Esophagus muscularis mucosa (tissue), 3 donors: ENCODE measurements at regions not wholly inside any gene's neighbourhood (a gene's known extent, or its start where the extent isn't known, plus 50 kb on each side); places are given as distances from the start of the nearest gene placed in this dataset.

Source experiments
- POLR2A ChIP-seq: fragments of 450-650 bp; IDR thresholded peaks from one replicate; pipeline ENCODE4 v1.6.1; 2017; ENCODE audit warnings: antibody characterized with exemption, moderate library complexity, mild to moderate bottlenecking, low read depth
- TF ChIP-seq, protein P1 (sequence below), 3 experiments: fragments of 200-600 bp in 2 of 3; fragments of 450-650 bp in 1 of 3; sonication (generic) in 2 of 3; IDR thresholded peaks; one replicate each; pipeline ENCODE4 v1.5.1; 2017 to 2019; ENCODE audit warnings: antibody characterized with exemption in 3 of 3, mild to moderate bottlenecking in 2 of 3, moderate library complexity in 1 of 3

DNA sequence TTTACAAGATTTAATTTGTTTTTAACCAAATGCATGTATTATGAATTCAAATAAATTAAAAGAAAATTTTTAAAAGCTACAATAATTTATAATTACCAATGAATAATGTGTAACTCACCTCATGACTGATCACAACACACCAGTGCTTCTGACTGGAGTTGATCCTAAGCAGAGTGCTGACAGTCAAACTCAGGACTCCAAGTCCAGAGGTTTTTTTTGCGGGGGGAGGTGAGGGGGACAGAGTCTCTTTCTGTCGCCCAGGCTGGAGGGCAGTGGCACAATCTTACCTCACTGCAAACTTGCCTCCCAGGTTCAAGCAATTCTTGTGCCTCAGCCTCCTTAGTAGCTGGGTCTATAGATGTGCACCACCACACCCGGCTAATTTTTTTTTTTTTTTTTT lies 71.0 kb upstream of the MELK start:
- TF ChIP-seq, protein P1, sequence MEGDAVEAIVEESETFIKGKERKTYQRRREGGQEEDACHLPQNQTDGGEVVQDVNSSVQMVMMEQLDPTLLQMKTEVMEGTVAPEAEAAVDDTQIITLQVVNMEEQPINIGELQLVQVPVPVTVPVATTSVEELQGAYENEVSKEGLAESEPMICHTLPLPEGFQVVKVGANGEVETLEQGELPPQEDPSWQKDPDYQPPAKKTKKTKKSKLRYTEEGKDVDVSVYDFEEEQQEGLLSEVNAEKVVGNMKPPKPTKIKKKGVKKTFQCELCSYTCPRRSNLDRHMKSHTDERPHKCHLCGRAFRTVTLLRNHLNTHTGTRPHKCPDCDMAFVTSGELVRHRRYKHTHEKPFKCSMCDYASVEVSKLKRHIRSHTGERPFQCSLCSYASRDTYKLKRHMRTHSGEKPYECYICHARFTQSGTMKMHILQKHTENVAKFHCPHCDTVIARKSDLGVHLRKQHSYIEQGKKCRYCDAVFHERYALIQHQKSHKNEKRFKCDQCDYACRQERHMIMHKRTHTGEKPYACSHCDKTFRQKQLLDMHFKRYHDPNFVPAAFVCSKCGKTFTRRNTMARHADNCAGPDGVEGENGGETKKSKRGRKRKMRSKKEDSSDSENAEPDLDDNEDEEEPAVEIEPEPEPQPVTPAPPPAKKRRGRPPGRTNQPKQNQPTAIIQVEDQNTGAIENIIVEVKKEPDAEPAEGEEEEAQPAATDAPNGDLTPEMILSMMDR (IDR thresholded peaks at IDR 0.05): no peak
- no peak for TF ChIP-seq POLR2A
